ENCODE measurements at regions not wholly inside any gene's neighbourhood (a gene's known extent, or its start where the extent isn't known, plus 50 kb on each side); places are given as distances from the start of the nearest gene placed in this dataset.

- Histone ChIP-seq H3K4me1 (no peaks in the 10 kb centered on the region), H3K9me3 (no peaks in the 10 kb centered on the region), H3K4me3 (no peak overlapping the region), H3K27me3 (ENCODE audit: low read depth) (no peaks in the 10 kb centered on the region), H3K27ac (no peak overlapping the region), H3K36me3 (no peaks in the 10 kb centered on the region)
- DNase-seq = no peak
- intact Hi-C loops (cut with DNase I) = no loop called here
- no peak for ATAC-seq
- TF ChIP-seq CTCF (IDR thresholded peaks at IDR 0.05) = no peak
These were observed 190.3 kb upstream of the KLHL4 start for GRCh38 chrX:87327267-87327666.

- intact Hi-C loops (cut with DNase I) = no loop called here
- Histone ChIP-seq H3K36me3 (no peaks in the 10 kb centered on the region), H3K27me3 (ENCODE audit: low read depth) (no peaks in the 10 kb centered on the region), H3K4me3 (no peak overlapping the region), H3K4me1 (no peaks in the 10 kb centered on the region), H3K9me3 (no peaks in the 10 kb centered on the region), H3K27ac (no peak overlapping the region)
- DNase-seq = no peak
- TF ChIP-seq CTCF (IDR thresholded peaks at IDR 0.05) = no peak
- ATAC-seq = no peak
These were observed 180.3 kb upstream of the KLHL4 start for GRCh38 chrX:87337267-87337666.

- Histone ChIP-seq H3K4me3 (no peak overlapping the region), H3K27me3 (ENCODE audit: low read depth) (no peaks in the 10 kb centered on the region), H3K36me3 (no peaks in the 10 kb centered on the region), H3K27ac (no peak overlapping the region), H3K4me1 (no peaks in the 10 kb centered on the region), H3K9me3 (no peaks in the 10 kb centered on the region)
- ATAC-seq = no peak
- peak; percentile 13 for TF ChIP-seq CTCF (IDR thresholded peaks at IDR 0.05)
- DNase-seq = no peak
- intact Hi-C loops (cut with DNase I) = no loop called here
These were observed 179.1 kb upstream of the KLHL4 start for GRCh38 chrX:87338510-87338909.

GRCh38 chrX:87370865-87371264, 146.7 kb upstream of the KLHL4 start:
- DNase-seq = no peak
- Histone ChIP-seq H3K4me1 (no peaks in the 10 kb centered on the region), H3K27me3 (ENCODE audit: low read depth) (no peaks in the 10 kb centered on the region), H3K27ac (no peak overlapping the region), H3K36me3 (no peaks in the 10 kb centered on the region), H3K9me3 (no peaks in the 10 kb centered on the region), H3K4me3 (no peak overlapping the region)
- no peak for TF ChIP-seq CTCF (IDR thresholded peaks at IDR 0.05)
- intact Hi-C loops (cut with DNase I) = no loop called here
- no peak for ATAC-seq

GRCh38 chrX:87374324-87374723, 143.3 kb upstream of the KLHL4 start:
- ATAC-seq = no peak
- no peak overlapping the region for H3K27ac ChIP-seq
- no peak for TF ChIP-seq CTCF (IDR thresholded peaks at IDR 0.05)
- no peak overlapping the region for H3K4me3 ChIP-seq
- H3K27me3 ChIP-seq (ENCODE audit: low read depth) = no peaks in the 10 kb centered on the region
- DNase-seq = no peak
- H3K36me3 ChIP-seq = no peaks in the 10 kb centered on the region
- intact Hi-C loops (cut with DNase I) = no loop called here
- H3K9me3 ChIP-seq = no peaks in the 10 kb centered on the region
- no peaks in the 10 kb centered on the region for H3K4me1 ChIP-seq

GRCh38 chrX:87376896-87377295, 140.7 kb upstream of the KLHL4 start:
- Histone ChIP-seq H3K27ac (no peak overlapping the region), H3K4me1 (no peaks in the 10 kb centered on the region), H3K36me3 (no peaks in the 10 kb centered on the region), H3K27me3 (ENCODE audit: low read depth) (no peaks in the 10 kb centered on the region), H3K4me3 (no peak overlapping the region), H3K9me3 (no peaks in the 10 kb centered on the region)
- DNase-seq (no peak), ATAC-seq (no peak)
- TF ChIP-seq CTCF (IDR thresholded peaks at IDR 0.05) = no peak
- intact Hi-C loops (cut with DNase I) = no loop called here

Data from lower lobe of right lung (tissue), 2 donors.